ENCODE measurements at regions not wholly inside any gene's neighbourhood (a gene's known extent, or its start where the extent isn't known, plus 50 kb on each side); places are given as distances from the start of the nearest gene placed in this dataset.

DNA sequence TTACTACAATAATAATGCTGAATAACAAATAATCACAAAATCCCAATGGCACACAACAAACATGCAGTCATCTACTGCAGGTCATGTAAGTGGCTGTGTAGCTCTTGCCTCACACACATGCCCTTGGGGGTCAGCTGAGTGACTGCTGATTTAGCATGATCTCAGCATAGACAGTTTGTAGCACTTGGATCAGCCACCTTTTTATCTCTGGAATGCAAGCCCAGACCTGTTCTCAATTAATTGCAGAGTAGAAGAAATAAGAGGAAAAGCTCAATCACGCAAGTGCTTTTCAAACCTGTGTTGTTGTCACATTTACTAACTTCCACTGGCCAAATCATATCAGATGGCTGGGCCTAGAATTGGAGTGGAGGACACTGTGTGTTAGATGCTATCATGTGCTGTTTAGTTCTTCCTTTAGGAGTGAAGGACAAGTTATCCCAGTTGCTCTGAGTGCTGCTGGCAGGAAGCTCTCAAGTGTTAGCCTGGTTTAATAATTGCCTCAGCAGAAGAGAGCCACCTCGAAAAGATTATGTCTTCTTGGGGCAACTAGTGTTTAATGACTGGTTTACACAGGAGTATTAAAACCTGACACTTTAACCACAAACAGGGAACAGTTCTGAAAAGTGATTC, 128.3 kb upstream of the EPHA5 start:
- TF ChIP-seq, protein P1, sequence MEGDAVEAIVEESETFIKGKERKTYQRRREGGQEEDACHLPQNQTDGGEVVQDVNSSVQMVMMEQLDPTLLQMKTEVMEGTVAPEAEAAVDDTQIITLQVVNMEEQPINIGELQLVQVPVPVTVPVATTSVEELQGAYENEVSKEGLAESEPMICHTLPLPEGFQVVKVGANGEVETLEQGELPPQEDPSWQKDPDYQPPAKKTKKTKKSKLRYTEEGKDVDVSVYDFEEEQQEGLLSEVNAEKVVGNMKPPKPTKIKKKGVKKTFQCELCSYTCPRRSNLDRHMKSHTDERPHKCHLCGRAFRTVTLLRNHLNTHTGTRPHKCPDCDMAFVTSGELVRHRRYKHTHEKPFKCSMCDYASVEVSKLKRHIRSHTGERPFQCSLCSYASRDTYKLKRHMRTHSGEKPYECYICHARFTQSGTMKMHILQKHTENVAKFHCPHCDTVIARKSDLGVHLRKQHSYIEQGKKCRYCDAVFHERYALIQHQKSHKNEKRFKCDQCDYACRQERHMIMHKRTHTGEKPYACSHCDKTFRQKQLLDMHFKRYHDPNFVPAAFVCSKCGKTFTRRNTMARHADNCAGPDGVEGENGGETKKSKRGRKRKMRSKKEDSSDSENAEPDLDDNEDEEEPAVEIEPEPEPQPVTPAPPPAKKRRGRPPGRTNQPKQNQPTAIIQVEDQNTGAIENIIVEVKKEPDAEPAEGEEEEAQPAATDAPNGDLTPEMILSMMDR (IDR thresholded peaks at IDR 0.05; ENCODE audit: insufficient read depth, low read length, poor library complexity, severe bottlenecking): no peak
- no peak for TF ChIP-seq EZH2phosphoT487 (conservative IDR thresholded peaks at IDR 0.05; ENCODE audit: low read length)
- no peaks in the 10 kb centered on the region for H3K9me3 ChIP-seq (ENCODE audit: insufficient read depth, low read length)
- no peaks in the 10 kb centered on the region for H3K36me3 ChIP-seq (ENCODE audit: low read length)
- H2AFZ ChIP-seq (ENCODE audit: low read depth, low read length, severe bottlenecking): peak overlapping the region; percentile 26
- no peaks in the 10 kb centered on the region for H3F3A ChIP-seq (ENCODE audit: insufficient read depth)
- H3K9ac ChIP-seq (ENCODE audit: low read length): no peak overlapping the region
- no peaks in the 10 kb centered on the region for H3K27me3 ChIP-seq (ENCODE audit: low read length)
- H3K79me2 ChIP-seq (ENCODE audit: insufficient read depth, low read length): no peaks in the 10 kb centered on the region
- H3K4me2 ChIP-seq (ENCODE audit: low read depth, low read length, poor library complexity, severe bottlenecking): no peak overlapping the region
- no peak overlapping the region for H3K27ac ChIP-seq (ENCODE audit: low read depth, low read length)
- H3K4me3 ChIP-seq (ENCODE audit: insufficient read depth, low read length, poor library complexity, severe bottlenecking): no peak overlapping the region
- H3K9me2 ChIP-seq (replicated peaks; ENCODE audit: insufficient read depth, low read length): no peaks in the 10 kb centered on the region
- H4K20me1 ChIP-seq (ENCODE audit: low read depth, low read length): no peaks in the 10 kb centered on the region

DNA sequence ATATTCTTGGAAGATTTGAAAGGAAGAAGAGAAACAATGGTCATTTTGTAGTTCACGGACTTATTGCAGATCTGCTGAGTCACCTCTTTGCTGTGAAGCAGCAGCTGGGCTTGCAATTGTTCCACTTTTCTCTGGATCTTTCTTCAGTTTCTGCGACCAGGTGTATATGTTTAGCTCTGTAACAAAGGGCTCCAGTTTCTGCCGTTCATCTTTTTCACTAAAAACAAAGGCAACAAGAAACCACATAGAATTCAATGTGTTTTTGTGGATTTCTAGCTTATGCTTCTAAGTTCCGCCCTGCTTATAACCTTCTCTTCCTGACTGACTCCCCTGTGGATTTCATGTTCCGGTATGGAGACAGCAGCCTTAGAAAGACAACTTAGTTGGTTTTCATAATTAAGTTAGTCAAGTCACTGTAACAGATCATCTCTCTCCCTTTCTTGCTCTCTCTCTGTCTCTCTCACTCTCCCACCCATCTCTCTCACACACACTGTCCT, 121.6 kb upstream of the EPHA5 start:
- Histone ChIP-seq H2AFZ (ENCODE audit: low read depth, low read length, severe bottlenecking) (peak overlapping the region; percentile 54), H3F3A (ENCODE audit: insufficient read depth) (no peaks in the 10 kb centered on the region), H3K27me3 (ENCODE audit: low read length) (no peaks in the 10 kb centered on the region), H3K4me3 (ENCODE audit: insufficient read depth, low read length, poor library complexity, severe bottlenecking) (no peak overlapping the region), H4K20me1 (ENCODE audit: low read depth, low read length) (no peaks in the 10 kb centered on the region), H3K9me2 (replicated peaks; ENCODE audit: insufficient read depth, low read length) (no peaks in the 10 kb centered on the region), H3K36me3 (ENCODE audit: low read length) (no peaks in the 10 kb centered on the region), H3K79me2 (ENCODE audit: insufficient read depth, low read length) (no peaks in the 10 kb centered on the region), H3K27ac (ENCODE audit: low read depth, low read length) (no peak overlapping the region), H3K9ac (ENCODE audit: low read length) (no peak overlapping the region), H3K9me3 (ENCODE audit: insufficient read depth, low read length) (no peaks in the 10 kb centered on the region), H3K4me2 (ENCODE audit: low read depth, low read length, poor library complexity, severe bottlenecking) (no peak overlapping the region)
- TF ChIP-seq, protein P1 (IDR thresholded peaks at IDR 0.05; ENCODE audit: insufficient read depth, low read length, poor library complexity, severe bottlenecking): no peak
- no peak for TF ChIP-seq EZH2phosphoT487 (conservative IDR thresholded peaks at IDR 0.05; ENCODE audit: low read length)

DNA sequence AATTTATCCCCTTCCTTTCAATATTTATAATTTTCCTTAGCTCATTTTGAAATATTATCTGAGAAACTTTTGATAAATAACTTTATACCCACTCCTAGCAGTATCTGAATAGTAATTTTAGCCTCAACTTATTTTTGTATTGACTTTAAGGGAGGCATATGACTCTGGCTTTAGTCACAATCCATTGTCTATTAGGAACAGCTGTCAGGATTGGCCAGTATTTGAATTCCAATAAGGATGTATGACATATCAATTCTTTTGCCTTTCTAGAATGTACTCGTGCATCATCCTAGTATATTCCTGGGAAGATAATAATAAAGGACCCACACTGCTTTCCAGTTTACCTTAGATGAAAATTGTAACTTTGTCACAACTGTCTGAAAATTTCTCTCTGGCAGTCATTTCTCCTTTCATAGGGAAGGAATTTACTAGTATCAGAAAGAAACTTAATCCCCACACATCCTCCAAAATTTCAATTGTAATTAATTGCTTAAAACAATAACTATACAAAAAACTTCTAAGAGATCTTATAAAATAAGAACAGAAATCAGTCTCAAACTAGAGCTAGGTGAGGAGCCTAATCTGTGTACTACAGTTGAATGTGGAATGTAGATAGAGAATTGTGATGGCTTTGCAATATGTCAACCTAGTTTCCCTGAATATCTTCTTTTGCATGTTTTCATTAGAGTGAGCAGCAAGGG, 121.0 kb upstream of the EPHA5 start:
- no peak overlapping the region for H3K27ac ChIP-seq (ENCODE audit: low read depth, low read length)
- no peak overlapping the region for H3K4me2 ChIP-seq (ENCODE audit: low read depth, low read length, poor library complexity, severe bottlenecking)
- H3F3A ChIP-seq (ENCODE audit: insufficient read depth): no peaks in the 10 kb centered on the region
- no peak overlapping the region for H3K4me3 ChIP-seq (ENCODE audit: insufficient read depth, low read length, poor library complexity, severe bottlenecking)
- no peaks in the 10 kb centered on the region for H3K9me2 ChIP-seq (replicated peaks; ENCODE audit: insufficient read depth, low read length)
- TF ChIP-seq, protein P1 (IDR thresholded peaks at IDR 0.05; ENCODE audit: insufficient read depth, low read length, poor library complexity, severe bottlenecking): no peak
- TF ChIP-seq EZH2phosphoT487 (conservative IDR thresholded peaks at IDR 0.05; ENCODE audit: low read length): no peak
- H3K9me3 ChIP-seq (ENCODE audit: insufficient read depth, low read length): no peaks in the 10 kb centered on the region
- H3K9ac ChIP-seq (ENCODE audit: low read length): no peak overlapping the region
- H3K27me3 ChIP-seq (ENCODE audit: low read length): no peaks in the 10 kb centered on the region
- no peaks in the 10 kb centered on the region for H3K36me3 ChIP-seq (ENCODE audit: low read length)
- no peaks in the 10 kb centered on the region for H3K79me2 ChIP-seq (ENCODE audit: insufficient read depth, low read length)
- no peaks in the 10 kb centered on the region for H4K20me1 ChIP-seq (ENCODE audit: low read depth, low read length)
- H2AFZ ChIP-seq (ENCODE audit: low read depth, low read length, severe bottlenecking): peak overlapping the region; percentile 54

All from SU-DHL-6 (cell line).